KMS-11 (cell line): ENCODE measurements at regions not wholly inside any gene's neighbourhood (a gene's known extent, or its start where the extent isn't known, plus 50 kb on each side); places are given as distances from the start of the nearest gene placed in this dataset.

Experiments
- H2AFZ ChIP-seq: fragments of 200-600 bp; sonication (generic); 2 replicates; pipeline ENCODE4 v1.6.1; 2016; ENCODE audit warnings: antibody characterized with exemption, mixed run types, low read depth
- H3K27ac ChIP-seq: fragments of 200-600 bp; sonication (generic); 2 replicates; pipeline ENCODE4 v1.6.1; 2016; ENCODE audit warnings: mild to moderate bottlenecking, mixed run types
- H3K27me3 ChIP-seq: fragments of 200-600 bp; sonication (generic); 2 replicates; pipeline ENCODE4 v1.6.1; 2017; ENCODE audit warnings: mild to moderate bottlenecking, low read depth, mixed run types, moderate library complexity; ENCODE audit not compliant: insufficient read depth
- H3K36me3 ChIP-seq: fragments of 200-600 bp; sonication (generic); 2 replicates; pipeline ENCODE4 v1.6.1; 2017; ENCODE audit warnings: mild to moderate bottlenecking, mixed run types; ENCODE audit not compliant: insufficient read depth
- H3K4me1 ChIP-seq: fragments of 200-600 bp; sonication (generic); 2 replicates; pipeline ENCODE4 v1.6.1; 2016; ENCODE audit warnings: mild to moderate bottlenecking, low read depth, mixed run types; ENCODE audit not compliant: poor library complexity, severe bottlenecking
- H3K4me2 ChIP-seq: fragments of 200-600 bp; sonication (generic); 2 replicates; pipeline ENCODE4 v1.7.0; 2016; ENCODE audit warnings: mild to moderate bottlenecking, mixed run types
- H3K4me3 ChIP-seq: fragments of 200-600 bp; sonication (generic); IDR thresholded peaks from 2 replicates; pipeline ENCODE4 v1.6.1; 2017; ENCODE audit warnings: low read depth, low read length, mixed read lengths; ENCODE audit not compliant: insufficient read depth
- H3K79me2 ChIP-seq: fragments of 200-600 bp; sonication (generic); 2 replicates; pipeline ENCODE4 v1.6.1; 2016; ENCODE audit warnings: low read depth, mixed run types; ENCODE audit not compliant: insufficient read depth
- H3K9ac ChIP-seq: fragments of 200-600 bp; sonication (generic); 2 replicates; pipeline ENCODE4 v1.6.1; 2016; ENCODE audit warnings: mild to moderate bottlenecking, mixed run types
- H4K20me1 ChIP-seq: fragments of 200-600 bp; sonication (generic); 2 replicates; pipeline ENCODE4 v1.6.1; 2016; ENCODE audit warnings: mild to moderate bottlenecking, mixed run types; ENCODE audit not compliant: insufficient read depth
- CTCF ChIP-seq: fragments of 200-600 bp; sonication (generic); conservative IDR thresholded peaks from 2 replicates; pipeline ENCODE4 v1.6.1; 2017; ENCODE audit warnings: low read depth, mild to moderate bottlenecking, antibody characterized with exemption, low read length, moderate library complexity, mixed read lengths

GRCh38 chr12:17489452-17489851 is 600.5 kb downstream of the RERGL start:
- Histone ChIP-seq H3K9ac (no peak overlapping the region), H3K4me3 (no peak overlapping the region), H3K4me2 (no peak overlapping the region), H3K27me3 (no peaks in the 10 kb centered on the region), H4K20me1 (no peaks in the 10 kb centered on the region), H2AFZ (no peak overlapping the region), H3K27ac (no peak overlapping the region), H3K4me1 (no peaks in the 10 kb centered on the region), H3K79me2 (no peaks in the 10 kb centered on the region), H3K36me3 (no peaks in the 10 kb centered on the region)
- TF ChIP-seq CTCF = no peak

- H3K27ac ChIP-seq = no peak overlapping the region
- no peaks in the 10 kb centered on the region for H4K20me1 ChIP-seq
- no peak overlapping the region for H2AFZ ChIP-seq
- H3K4me1 ChIP-seq = no peaks in the 10 kb centered on the region
- no peaks in the 10 kb centered on the region for H3K79me2 ChIP-seq
- no peak overlapping the region for H3K4me3 ChIP-seq
- H3K36me3 ChIP-seq = no peaks in the 10 kb centered on the region
- no peak overlapping the region for H3K4me2 ChIP-seq
- H3K9ac ChIP-seq = no peak overlapping the region
- H3K27me3 ChIP-seq = no peaks in the 10 kb centered on the region
- no peak for TF ChIP-seq CTCF
Measured at GRCh38 chr12:17478908-17479673, 610.9 kb downstream of the RERGL start.

- no peaks in the 10 kb centered on the region for H4K20me1 ChIP-seq
- H3K4me2 ChIP-seq = no peak overlapping the region
- no peaks in the 10 kb centered on the region for H3K36me3 ChIP-seq
- TF ChIP-seq CTCF = no peak
- no peaks in the 10 kb centered on the region for H3K4me1 ChIP-seq
- H3K79me2 ChIP-seq = no peaks in the 10 kb centered on the region
- H2AFZ ChIP-seq = no peak overlapping the region
- no peak overlapping the region for H3K4me3 ChIP-seq
- H3K27me3 ChIP-seq = no peaks in the 10 kb centered on the region
- no peak overlapping the region for H3K27ac ChIP-seq
- H3K9ac ChIP-seq = no peak overlapping the region
Measured at GRCh38 chr12:17470460-17470859, 619.5 kb downstream of the RERGL start.

- Histone ChIP-seq H3K9ac (no peak overlapping the region), H3K27ac (no peak overlapping the region), H3K79me2 (no peaks in the 10 kb centered on the region), H3K36me3 (no peaks in the 10 kb centered on the region), H3K4me2 (no peak overlapping the region), H2AFZ (no peak overlapping the region), H3K4me3 (no peak overlapping the region), H4K20me1 (no peaks in the 10 kb centered on the region), H3K4me1 (no peaks in the 10 kb centered on the region), H3K27me3 (no peaks in the 10 kb centered on the region)
- no peak for TF ChIP-seq CTCF
Measured at GRCh38 chr12:17459214-17459613, 630.8 kb downstream of the RERGL start.
